ENCODE measurements at regions not wholly inside any gene's neighbourhood (a gene's known extent, or its start where the extent isn't known, plus 50 kb on each side); places are given as distances from the start of the nearest gene placed in this dataset.
A peak's percentile ranks its signal among the peaks of the same experiment; 100 is the strongest.

GRCh38 chr5:82349652-82350051 is 71.5 kb upstream of the RPS23 start:
- DNase-seq = peak; percentile 41

- DNase-seq = no peak
Observed at GRCh38 chr5:82348784-82349425, 70.8 kb upstream of the RPS23 start.

GRCh38 chr5:82347201-82347865 is 69.2 kb upstream of the RPS23 start:
- no peak for DNase-seq

- no peak for DNase-seq
Observed at GRCh38 chr5:82346399-82347165, 68.4 kb upstream of the RPS23 start.

GRCh38 chr5:82345108-82345507 is 67.0 kb upstream of the RPS23 start:
- DNase-seq = no peak

- no peak for DNase-seq
Observed at GRCh38 chr5:82341325-82341724, 63.2 kb upstream of the RPS23 start.

- no peak for DNase-seq
Observed at GRCh38 chr5:82340799-82341198, 62.6 kb upstream of the RPS23 start.

- no peak for DNase-seq
Observed at GRCh38 chr5:82339792-82340191, 61.6 kb upstream of the RPS23 start.

GRCh38 chr5:82338771-82339373 is 60.7 kb upstream of the RPS23 start:
- DNase-seq = no peak

- no peak for DNase-seq
Observed at GRCh38 chr5:82336959-82337351, 58.8 kb upstream of the RPS23 start.

GRCh38 chr5:82336226-82336958 is 58.2 kb upstream of the RPS23 start:
- DNase-seq = no peak

- DNase-seq = no peak
Observed at GRCh38 chr5:82335806-82336205, 57.7 kb upstream of the RPS23 start.

- no peak for DNase-seq
Observed at GRCh38 chr5:82334856-82335255, 56.7 kb upstream of the RPS23 start.

GRCh38 chr5:82334085-82334692 is 56.0 kb upstream of the RPS23 start:
- DNase-seq = no peak

GRCh38 chr5:82332886-82333615 is 54.9 kb upstream of the RPS23 start:
- no peak for DNase-seq

- DNase-seq = no peak
Observed at GRCh38 chr5:82332064-82332855, 54.1 kb upstream of the RPS23 start.

- DNase-seq = no peak
Observed at GRCh38 chr5:82331557-82331956, 53.4 kb upstream of the RPS23 start.

- no peak for DNase-seq
Observed at GRCh38 chr5:82330530-82331270, 52.5 kb upstream of the RPS23 start.

GRCh38 chr5:82329393-82329792 is 51.2 kb upstream of the RPS23 start:
- no peak for DNase-seq

Data from stimulated activated CD4-positive, alpha-beta T cell treated with anti-CD3 and anti-CD28 coated beads, Interleukin-1b, Interleukin-23, amount 100 ng/mL, for 48 hours (primary cell).